Endodermal cell (in vitro differentiated cells): ENCODE measurements at regions not wholly inside any gene's neighbourhood (a gene's known extent, or its start where the extent isn't known, plus 50 kb on each side); places are given as distances from the start of the nearest gene placed in this dataset.

Source experiments
- DNase-seq: peaks from one replicate; pipeline ENCODE4 v3.0.0-alpha.2; 2017
- H3K27ac ChIP-seq: 2 replicates; pipeline ENCODE4 v1.5.1; 2013; ENCODE audit warnings: mild to moderate bottlenecking, low read depth, low read length, moderate library complexity
- H3K27me3 ChIP-seq: 2 replicates; pipeline ENCODE4 v1.6.1; 2013; ENCODE audit warnings: mild to moderate bottlenecking, low read length, moderate library complexity; ENCODE audit not compliant: insufficient read depth, control insufficient read depth, poor library complexity, severe bottlenecking
- H3K36me3 ChIP-seq: 2 replicates; pipeline ENCODE4 v1.7.0; 2013; ENCODE audit warnings: mild to moderate bottlenecking, low read length, moderate library complexity; ENCODE audit not compliant: control insufficient read depth, insufficient read depth
- H3K4me1 ChIP-seq: one replicate; pipeline ENCODE4 v1.7.0; 2013; ENCODE audit warnings: low read length; ENCODE audit not compliant: control insufficient read depth, insufficient read depth
- H3K4me3 ChIP-seq: 2 replicates; pipeline ENCODE4 v1.5.1; 2013; ENCODE audit warnings: mild to moderate bottlenecking, low read length, moderate library complexity
- H3K9ac ChIP-seq: 2 replicates; pipeline ENCODE4 v1.6.1; 2013; ENCODE audit warnings: mild to moderate bottlenecking, low read length, moderate library complexity; ENCODE audit not compliant: poor library complexity, severe bottlenecking; ENCODE audit errors: extremely low read depth
- H3K9me3 ChIP-seq: 2 replicates; pipeline ENCODE4 v1.6.1; 2013; ENCODE audit warnings: mild to moderate bottlenecking, low read length, moderate library complexity; ENCODE audit not compliant: control insufficient read depth
- H3K27ac Mint-ChIP-seq: 2 replicates; pipeline ENCODE4 v1.8.0; 2020; ENCODE audit warnings: mixed read lengths
- H3K27me3 Mint-ChIP-seq: 2 replicates; pipeline ENCODE4 v1.8.0; 2021; ENCODE audit warnings: mild to moderate bottlenecking, mixed read lengths; ENCODE audit not compliant: insufficient read depth
- H3K36me3 Mint-ChIP-seq: 2 replicates; pipeline ENCODE4 v1.8.0; 2020; ENCODE audit warnings: low read depth, mixed read lengths
- H3K4me1 Mint-ChIP-seq: 2 replicates; pipeline ENCODE4 v1.8.0; 2020; ENCODE audit warnings: mixed read lengths
- H3K4me3 Mint-ChIP-seq: 2 replicates; pipeline ENCODE4 v1.8.0; 2020; ENCODE audit warnings: mild to moderate bottlenecking, moderate library complexity, mixed read lengths
- H3K9me3 Mint-ChIP-seq: 2 replicates; pipeline ENCODE4 v1.8.0; 2020; ENCODE audit warnings: mild to moderate bottlenecking, mixed read lengths
- WGBS, 2 experiments: methylation state at CpG; one replicate each; pipeline versions ENCODE4 v1.1.5 to v1.1.7; 2013; ENCODE audit warnings: missing lambda C conversion rate in 2 of 2, mixed read lengths in 1 of 2; ENCODE audit not compliant: insufficient coverage in 1 of 2, insufficient read length in 1 of 2; 5-methylcytosine and 5-hydroxymethylcytosine counted together
- TF ChIP-seq, protein P1 (sequence below): fragments of 200-600 bp; sonication (generic); conservative IDR thresholded peaks from 2 replicates; pipeline ENCODE4 v1.5.0; 2021; ENCODE audit warnings: antibody characterized with exemption, mild to moderate bottlenecking

DNA sequence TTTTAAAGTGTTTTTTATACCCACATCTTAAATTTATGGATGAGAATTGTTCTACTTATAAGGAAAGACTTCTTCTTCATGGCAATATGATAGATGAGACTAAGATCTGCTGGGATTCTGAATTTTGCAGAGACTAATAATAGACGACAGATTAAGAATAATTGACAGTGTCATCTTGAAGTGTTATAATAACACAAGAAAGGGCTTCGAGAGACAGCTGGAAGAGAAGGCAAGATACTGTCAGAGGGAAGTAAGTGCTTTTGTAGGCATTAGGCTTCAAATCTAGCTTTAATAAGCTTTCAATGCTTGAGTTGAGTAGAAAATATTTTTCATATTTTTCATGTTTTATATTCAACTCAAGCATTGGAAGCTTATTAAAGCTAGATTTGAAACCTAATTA, 797.6 kb upstream of the PABPC4L start:
- Histone ChIP-seq H3K27ac (no peak overlapping the region), H3K27me3 (no peaks in the 10 kb centered on the region), H3K4me3 (no peak overlapping the region), H3K9ac (no peak overlapping the region), H3K9me3 (no peaks in the 10 kb centered on the region), H3K4me1 (no peaks in the 10 kb centered on the region), H3K36me3 (no peaks in the 10 kb centered on the region)
- Mint-ChIP-seq H3K9me3 (no peaks in the 10 kb centered on the region), H3K4me3 (no peak overlapping the region), H3K4me1 (no peaks in the 10 kb centered on the region), H3K27me3 (no peaks in the 10 kb centered on the region), H3K27ac (no peak overlapping the region), H3K36me3 (no peaks in the 10 kb centered on the region)
- TF ChIP-seq, protein P1, sequence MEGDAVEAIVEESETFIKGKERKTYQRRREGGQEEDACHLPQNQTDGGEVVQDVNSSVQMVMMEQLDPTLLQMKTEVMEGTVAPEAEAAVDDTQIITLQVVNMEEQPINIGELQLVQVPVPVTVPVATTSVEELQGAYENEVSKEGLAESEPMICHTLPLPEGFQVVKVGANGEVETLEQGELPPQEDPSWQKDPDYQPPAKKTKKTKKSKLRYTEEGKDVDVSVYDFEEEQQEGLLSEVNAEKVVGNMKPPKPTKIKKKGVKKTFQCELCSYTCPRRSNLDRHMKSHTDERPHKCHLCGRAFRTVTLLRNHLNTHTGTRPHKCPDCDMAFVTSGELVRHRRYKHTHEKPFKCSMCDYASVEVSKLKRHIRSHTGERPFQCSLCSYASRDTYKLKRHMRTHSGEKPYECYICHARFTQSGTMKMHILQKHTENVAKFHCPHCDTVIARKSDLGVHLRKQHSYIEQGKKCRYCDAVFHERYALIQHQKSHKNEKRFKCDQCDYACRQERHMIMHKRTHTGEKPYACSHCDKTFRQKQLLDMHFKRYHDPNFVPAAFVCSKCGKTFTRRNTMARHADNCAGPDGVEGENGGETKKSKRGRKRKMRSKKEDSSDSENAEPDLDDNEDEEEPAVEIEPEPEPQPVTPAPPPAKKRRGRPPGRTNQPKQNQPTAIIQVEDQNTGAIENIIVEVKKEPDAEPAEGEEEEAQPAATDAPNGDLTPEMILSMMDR = no peak
- WGBS, 2 experiments = 80 to 92% methylated on average over 1 to 2 of the region's 2 CpGs
- DNase-seq = no peak

DNA sequence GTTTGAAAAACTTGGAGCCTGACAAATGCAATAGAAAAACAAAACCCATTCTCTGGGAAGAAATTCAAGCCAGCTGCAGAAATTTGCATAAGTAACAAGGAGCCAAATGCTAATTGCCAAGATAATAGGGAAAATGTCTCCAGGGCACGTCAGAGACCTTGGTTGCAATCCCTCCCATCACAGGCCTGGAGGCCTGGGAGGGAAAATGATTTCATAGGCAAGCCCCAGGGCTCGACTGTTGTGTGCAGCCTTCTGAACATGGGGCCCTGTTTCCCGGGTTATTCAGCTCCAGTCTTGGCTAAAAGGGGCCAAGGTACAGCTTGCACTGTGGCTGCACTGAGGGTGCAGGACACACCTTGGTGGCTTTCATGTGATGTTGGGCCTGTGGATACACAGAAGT, 760.4 kb upstream of the PABPC4L start:
- DNase-seq = no peak
- Histone ChIP-seq H3K27ac (no peak overlapping the region), H3K36me3 (no peaks in the 10 kb centered on the region), H3K27me3 (no peaks in the 10 kb centered on the region), H3K9me3 (no peaks in the 10 kb centered on the region), H3K4me1 (no peaks in the 10 kb centered on the region), H3K4me3 (no peak overlapping the region), H3K9ac (no peak overlapping the region)
- Mint-ChIP-seq H3K4me3 (no peak overlapping the region), H3K27ac (no peak overlapping the region), H3K9me3 (no peaks in the 10 kb centered on the region), H3K27me3 (no peaks in the 10 kb centered on the region), H3K36me3 (no peaks in the 10 kb centered on the region), H3K4me1 (no peaks in the 10 kb centered on the region)
- 86% methylated on average over 3 of the region's 3 CpGs; no CpG with 5 or more reads in 1 of the 2 experiments for WGBS, 2 experiments
- TF ChIP-seq, protein P1 = no peak

DNA sequence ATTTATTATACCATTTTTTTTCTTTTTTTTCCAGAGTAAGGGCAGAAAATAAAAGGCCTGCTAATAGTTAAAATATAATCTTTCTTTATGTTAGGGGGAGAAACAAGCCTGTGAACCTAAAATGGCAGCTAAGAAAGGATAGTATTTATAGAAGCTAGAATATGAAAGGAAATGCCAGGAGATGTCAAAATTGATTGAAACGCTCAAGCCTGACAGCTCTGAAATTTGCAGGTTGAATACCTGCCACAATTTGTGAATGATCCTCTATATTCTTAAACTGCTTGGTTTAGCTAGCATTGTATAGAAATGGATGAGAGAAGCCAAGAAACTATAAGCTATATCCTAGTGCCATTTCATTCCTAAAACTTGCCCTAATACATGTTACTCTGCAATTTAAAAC, 757.3 kb upstream of the PABPC4L start:
- H3K27ac ChIP-seq = no peak overlapping the region
- H3K9ac ChIP-seq = no peak overlapping the region
- H3K27me3 ChIP-seq = no peaks in the 10 kb centered on the region
- Mint-ChIP-seq H3K27me3 (no peaks in the 10 kb centered on the region), H3K4me1 (no peaks in the 10 kb centered on the region), H3K27ac (no peak overlapping the region), H3K9me3 (no peaks in the 10 kb centered on the region), H3K36me3 (no peaks in the 10 kb centered on the region), H3K4me3 (no peak overlapping the region)
- H3K4me1 ChIP-seq = no peaks in the 10 kb centered on the region
- H3K36me3 ChIP-seq = no peaks in the 10 kb centered on the region
- WGBS, 2 experiments = 85 to 100% methylated on average over 1 of the region's 1 CpG
- H3K4me3 ChIP-seq = no peak overlapping the region
- TF ChIP-seq, protein P1 = no peak
- no peaks in the 10 kb centered on the region for H3K9me3 ChIP-seq
- no peak for DNase-seq
